Endothelial cell of umbilical vein (primary cell): ENCODE measurements at regions not wholly inside any gene's neighbourhood (a gene's known extent, or its start where the extent isn't known, plus 50 kb on each side); places are given as distances from the start of the nearest gene placed in this dataset.

Experiments
- BruUV-seq: library from RNA; stranded (reverse); fragments of 400-500 nt; replicated peaks from 2 replicates; lab custom pipeline; 2021; lab: Mats Ljungman, UMichigan
- CTCF ChIA-PET: fragments of 300-600, 350-600 bp; sonication (Branson Sonifier 250); formaldehyde crosslinking; loops from one replicate; lab custom pipeline; 2021; ENCODE audit warnings: antibody characterized with exemption, inconsistent platforms; lab: Charles Lee
- POLR2A ChIA-PET: fragments of 300-600, 350-600 bp; sonication (Branson Sonifier 250); formaldehyde crosslinking; loops from one replicate; lab custom pipeline; 2021; ENCODE audit warnings: antibody characterized with exemption, inconsistent platforms; lab: Charles Lee
- DNase-seq: peaks from one replicate; pipeline ENCODE4 v3.0.0-alpha.2; 2011; ENCODE audit warnings: low read depth, low spot score
- FAIRE-seq: peaks from 2 replicates; lab custom pipeline; 2011; peaks lifted over from hg19 to GRCh38; lab: Jason Lieb, UNC
- H2AFZ ChIP-seq: 2 replicates; pipeline ENCODE4 v1.6.0; 2012; ENCODE audit warnings: low read depth, low read length, control low read depth, inconsistent platforms
- H3K27ac ChIP-seq: 2 replicates; pipeline ENCODE4 v1.5.1; 2011; ENCODE audit warnings: low read depth, mild to moderate bottlenecking, control low read depth, low read length, moderate library complexity; ENCODE audit not compliant: insufficient read depth
- H3K27me3 ChIP-seq, 2 experiments: 2 replicates each; pipeline versions ENCODE4 v1.6.0 to v1.6.1; 2011; ENCODE audit warnings: low read length in 2 of 2, mixed read lengths in 1 of 2; ENCODE audit not compliant: control insufficient read depth in 2 of 2, insufficient read depth in 2 of 2
- H3K36me3 ChIP-seq, 2 experiments: 2 replicates in 1 of 2; 3 replicates in 1 of 2; pipeline ENCODE4 v1.5.1; 2011; ENCODE audit warnings: low read length in 2 of 2, mild to moderate bottlenecking in 1 of 2, moderate library complexity in 1 of 2; ENCODE audit not compliant: control insufficient read depth in 2 of 2, insufficient read depth in 2 of 2; ENCODE audit errors: extremely low read depth in 1 of 2
- H3K4me1 ChIP-seq: 3 replicates; pipeline ENCODE4 v1.5.1; 2011; ENCODE audit warnings: mild to moderate bottlenecking, low read length; ENCODE audit not compliant: control insufficient read depth, insufficient read depth; ENCODE audit errors: extremely low read depth
- H3K4me2 ChIP-seq: 2 replicates; pipeline ENCODE4 v1.6.1; 2011; ENCODE audit warnings: low read length, control low read depth, mixed read lengths; ENCODE audit not compliant: insufficient read depth
- H3K4me3 ChIP-seq, 3 experiments: fragments of 200-600 bp in 1 of 3; sonication (generic), shearing (Covaris generic) in 1 of 3; replicated peaks in 1 of 3; 2 replicates each; pipeline ENCODE4 v1.5.1; 2011 to 2016; ENCODE audit warnings: control low read depth in 3 of 3, low read length in 3 of 3, mild to moderate bottlenecking in 2 of 3, inconsistent platforms in 1 of 3, low read depth in 1 of 3, moderate library complexity in 1 of 3; ENCODE audit not compliant: insufficient read depth in 1 of 3
- H3K79me2 ChIP-seq: 2 replicates; pipeline ENCODE4 v1.6.0; 2012; ENCODE audit warnings: low read length, inconsistent platforms; ENCODE audit not compliant: control insufficient read depth, insufficient read depth
- H3K9ac ChIP-seq: replicated peaks from 2 replicates; pipeline ENCODE3; 2011; ENCODE audit warnings: low read length, control low read depth; ENCODE audit not compliant: insufficient read depth; ENCODE audit errors: extremely low read depth
- H3K9me1 ChIP-seq: replicated peaks from 3 replicates; pipeline ENCODE4 v1.6.0; 2011; ENCODE audit warnings: mild to moderate bottlenecking, low read length; ENCODE audit not compliant: control insufficient read depth, insufficient read depth; ENCODE audit errors: extremely low read depth
- H3K9me3 ChIP-seq: replicated peaks from 2 replicates; pipeline ENCODE4 v1.5.1; 2012; ENCODE audit warnings: low read length, inconsistent platforms; ENCODE audit not compliant: control insufficient read depth, insufficient read depth
- H4K20me1 ChIP-seq: replicated peaks from 2 replicates; pipeline ENCODE3; 2011; ENCODE audit warnings: mild to moderate bottlenecking, low read length; ENCODE audit not compliant: control insufficient read depth, insufficient read depth; ENCODE audit errors: extremely low read depth
- EZH2 ChIP-seq: IDR thresholded peaks from 2 replicates; pipeline ENCODE4 v1.6.1; 2012; ENCODE audit warnings: borderline replicate concordance, low read depth, mild to moderate bottlenecking, moderate library complexity, low read length, inconsistent platforms; ENCODE audit not compliant: severe bottlenecking
- FOS ChIP-seq: IDR thresholded peaks from 2 replicates; pipeline ENCODE4 v1.6.1; 2011; ENCODE audit warnings: mild to moderate bottlenecking, low read length, moderate library complexity, borderline replicate concordance; ENCODE audit not compliant: insufficient read depth
- JUN ChIP-seq: IDR thresholded peaks from 2 replicates; pipeline ENCODE4 v1.6.1; 2011; ENCODE audit warnings: borderline replicate concordance, low read depth; ENCODE audit not compliant: insufficient read length, insufficient read depth
- MYC ChIP-seq: IDR thresholded peaks from one replicate; pipeline ENCODE4 v1.6.1; 2011; ENCODE audit warnings: mild to moderate bottlenecking, low read depth, low read length
- POLR2A ChIP-seq: IDR thresholded peaks from 2 replicates; pipeline ENCODE4 v1.6.1; 2012; ENCODE audit warnings: low read depth, mild to moderate bottlenecking, control low read depth, low read length
- POLR2AphosphoS5 ChIP-seq: IDR thresholded peaks from 2 replicates; pipeline ENCODE4 v1.6.1; 2012; ENCODE audit warnings: low read depth, mild to moderate bottlenecking, control low read depth, low read length, moderate library complexity; ENCODE audit not compliant: insufficient read depth
- dilution Hi-C: fragments of 300-500 bp; cut with MboI; formaldehyde crosslinking; loops from one replicate; pipeline ENCODE4 v1.15.0; 2019; ENCODE audit warnings: low sequenced_read_pairs; ENCODE audit not compliant: extremely low pct_ligation_motif_present
- intact Hi-C: fragments of 100-400 bp; cut with micrococcal nuclease; formaldehyde crosslinking; loops from one replicate; pipeline ENCODE4 v1.10.0; 2022
- TF ChIP-seq, protein P1 (sequence below), 2 donors: IDR thresholded peaks; 1 replicate in 1 of 2; 2 replicates in 1 of 2; pipeline ENCODE4 v1.5.1; 2011; ENCODE audit warnings: low read length in 2 of 2, mild to moderate bottlenecking in 2 of 2, moderate library complexity in 2 of 2, control low read depth in 1 of 2, inconsistent platforms in 1 of 2, low read depth in 1 of 2; ENCODE audit not compliant: insufficient read depth in 1 of 2; ENCODE audit errors: extremely low read depth in 1 of 2
- TF ChIP-seq, protein P2 (sequence below): IDR thresholded peaks from 2 replicates; pipeline ENCODE4 v1.6.1; 2011; ENCODE audit not compliant: insufficient read depth, insufficient read length

DNA sequence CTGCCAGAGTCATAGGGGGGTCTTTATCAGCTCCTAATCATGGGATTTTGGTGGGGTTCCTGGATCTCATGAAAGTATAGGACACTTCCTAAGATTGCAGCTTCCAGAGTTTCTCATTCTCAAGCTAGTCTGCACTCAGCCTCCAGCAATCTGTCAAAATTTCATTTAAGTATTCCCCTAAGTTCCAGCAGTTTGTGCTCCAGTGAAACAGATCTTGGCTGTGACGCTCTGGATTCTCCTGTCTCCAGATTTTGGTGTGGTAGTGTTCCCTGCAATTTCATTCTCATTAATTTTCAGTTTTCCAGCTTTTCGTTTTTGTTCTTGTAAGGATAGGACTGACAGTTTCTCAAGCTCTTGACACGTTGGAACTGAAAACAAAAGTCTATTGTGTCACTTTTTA is 908.9 kb upstream of the MIR17HG start:
- H3K27me3 ChIP-seq: no peaks in the 10 kb centered on the region
- intact Hi-C loops: no loop called here
- no peaks in the 10 kb centered on the region for H3K9me3 ChIP-seq
- no peak for DNase-seq
- TF ChIP-seq JUN (no peak), MYC (no peak), EZH2 (no peak), FOS (no peak), POLR2A (no peak)
- TF ChIP-seq, protein P1, sequence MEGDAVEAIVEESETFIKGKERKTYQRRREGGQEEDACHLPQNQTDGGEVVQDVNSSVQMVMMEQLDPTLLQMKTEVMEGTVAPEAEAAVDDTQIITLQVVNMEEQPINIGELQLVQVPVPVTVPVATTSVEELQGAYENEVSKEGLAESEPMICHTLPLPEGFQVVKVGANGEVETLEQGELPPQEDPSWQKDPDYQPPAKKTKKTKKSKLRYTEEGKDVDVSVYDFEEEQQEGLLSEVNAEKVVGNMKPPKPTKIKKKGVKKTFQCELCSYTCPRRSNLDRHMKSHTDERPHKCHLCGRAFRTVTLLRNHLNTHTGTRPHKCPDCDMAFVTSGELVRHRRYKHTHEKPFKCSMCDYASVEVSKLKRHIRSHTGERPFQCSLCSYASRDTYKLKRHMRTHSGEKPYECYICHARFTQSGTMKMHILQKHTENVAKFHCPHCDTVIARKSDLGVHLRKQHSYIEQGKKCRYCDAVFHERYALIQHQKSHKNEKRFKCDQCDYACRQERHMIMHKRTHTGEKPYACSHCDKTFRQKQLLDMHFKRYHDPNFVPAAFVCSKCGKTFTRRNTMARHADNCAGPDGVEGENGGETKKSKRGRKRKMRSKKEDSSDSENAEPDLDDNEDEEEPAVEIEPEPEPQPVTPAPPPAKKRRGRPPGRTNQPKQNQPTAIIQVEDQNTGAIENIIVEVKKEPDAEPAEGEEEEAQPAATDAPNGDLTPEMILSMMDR (IDR thresholded peaks at IDR 0.05; ENCODE audit: extremely low read depth in 1 of 2, insufficient read depth in 1 of 2, low read depth in 1 of 2, low read length in 2 of 2): no peak
- H3K4me3 ChIP-seq: no peak overlapping the region
- dilution Hi-C loops: no loop called here
- ChIA-PET POLR2A (no interaction called here), CTCF (no interaction called here)
- H3K36me3 ChIP-seq: no peaks in the 10 kb centered on the region
- BruUV-seq: no TSS peak
- H2AFZ ChIP-seq: no peak overlapping the region
- no peaks in the 10 kb centered on the region for H4K20me1 ChIP-seq
- no peak overlapping the region for H3K27ac ChIP-seq
- H3K9me1 ChIP-seq: no peaks in the 10 kb centered on the region
- H3K9ac ChIP-seq: no peak overlapping the region
- no peaks in the 10 kb centered on the region for H3K4me1 ChIP-seq
- no peaks in the 10 kb centered on the region for H3K79me2 ChIP-seq
- no peak overlapping the region for H3K4me2 ChIP-seq
- no peak for FAIRE-seq

DNA sequence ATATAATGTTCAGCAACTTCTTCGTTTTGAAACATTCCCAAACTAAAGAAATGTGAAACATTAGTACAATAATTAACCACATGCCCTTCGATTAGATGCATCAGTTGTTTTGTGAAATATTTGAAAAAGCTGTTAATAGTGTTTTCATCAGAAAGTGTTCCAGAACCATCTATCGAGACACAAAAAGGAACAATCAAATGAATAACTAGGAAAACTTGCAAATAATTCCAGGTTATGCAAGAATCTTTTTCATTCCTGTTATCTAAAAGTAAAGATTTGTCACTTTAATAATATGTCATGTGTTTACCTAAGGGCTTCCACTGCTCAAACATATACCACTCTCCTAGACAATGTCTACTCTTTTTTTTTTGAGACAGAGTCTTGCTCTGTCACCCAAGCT is 904.2 kb upstream of the MIR17HG start:
- DNase-seq (no peak), FAIRE-seq (no peak)
- POLR2A ChIA-PET: no interaction called here
- TF ChIP-seq, protein P2, sequence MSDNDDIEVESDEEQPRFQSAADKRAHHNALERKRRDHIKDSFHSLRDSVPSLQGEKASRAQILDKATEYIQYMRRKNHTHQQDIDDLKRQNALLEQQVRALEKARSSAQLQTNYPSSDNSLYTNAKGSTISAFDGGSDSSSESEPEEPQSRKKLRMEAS: no peak
- TF ChIP-seq MYC (no peak), EZH2 (no peak), POLR2AphosphoS5 (no peak)
- Histone ChIP-seq H3K9me1 (no peaks in the 10 kb centered on the region), H3K9me3 (no peaks in the 10 kb centered on the region), H3K27me3 (no peaks in the 10 kb centered on the region), H3K9ac (no peak overlapping the region), H4K20me1 (no peaks in the 10 kb centered on the region), H3K27ac (no peak overlapping the region), H3K36me3 (no peaks in the 10 kb centered on the region), H3K79me2 (no peaks in the 10 kb centered on the region), H3K4me3 (no peak overlapping the region), H3K4me1 (peaks cover 12% of the 10 kb centered on the region), H3K4me2 (no peak overlapping the region), H2AFZ (no peak overlapping the region)
- intact Hi-C loops: no loop called here
- CTCF ChIA-PET: no interaction called here
- dilution Hi-C loops: no loop called here
- BruUV-seq: no TSS peak
